WTC11 (cell line): ENCODE measurements at regions not wholly inside any gene's neighbourhood (a gene's known extent, or its start where the extent isn't known, plus 50 kb on each side); places are given as distances from the start of the nearest gene placed in this dataset.

ENCODE experiments used
- ATF3 ChIP-seq: sonication (generic); formaldehyde crosslinking; conservative IDR thresholded peaks from 2 replicates; pipeline ENCODE4 v1.8.1; 2022; ENCODE audit warnings: mild to moderate bottlenecking, missing genetic modification reagents
- CREM ChIP-seq: sonication (generic); formaldehyde crosslinking; IDR thresholded peaks from 2 replicates; pipeline ENCODE4 v1.8.1; 2022; ENCODE audit warnings: mild to moderate bottlenecking, missing genetic modification reagents, moderate library complexity
- CTCF ChIP-seq: fragments of 200-600 bp; IDR thresholded peaks from 2 replicates; pipeline ENCODE4 v1.8.0; 2022; ENCODE audit warnings: antibody characterized with exemption
- FOXK1 ChIP-seq: sonication (generic); formaldehyde crosslinking; IDR thresholded peaks from 2 replicates; pipeline ENCODE4 v1.8.0; 2022; ENCODE audit warnings: mild to moderate bottlenecking, moderate library complexity, missing genetic modification reagents
- NR3C1 ChIP-seq: sonication (generic); formaldehyde crosslinking; conservative IDR thresholded peaks from 2 replicates; pipeline ENCODE4 v1.8.1; 2023; ENCODE audit warnings: low read depth, mild to moderate bottlenecking, missing genetic modification reagents
- PRDM15 ChIP-seq: sonication (generic); formaldehyde crosslinking; IDR thresholded peaks from 2 replicates; pipeline ENCODE4 v1.8.0; 2022; ENCODE audit warnings: missing genetic modification reagents
- RELA ChIP-seq: sonication (generic); formaldehyde crosslinking; IDR thresholded peaks from 2 replicates; pipeline ENCODE4 v1.8.1; 2022; ENCODE audit warnings: missing genetic modification reagents, mild to moderate bottlenecking, borderline replicate concordance
- USF2 ChIP-seq: sonication (generic); formaldehyde crosslinking; IDR thresholded peaks from 2 replicates; pipeline ENCODE4 v1.8.1; 2023; ENCODE audit warnings: mild to moderate bottlenecking, missing genetic modification reagents, moderate library complexity
- ZNF512 ChIP-seq: sonication (generic); formaldehyde crosslinking; IDR thresholded peaks from 2 replicates; pipeline ENCODE4 v1.8.1; 2022; ENCODE audit warnings: missing genetic modification reagents, borderline replicate concordance

- TF ChIP-seq CTCF: no peak
- no peak for TF ChIP-seq FOXK1
- no peak for TF ChIP-seq USF2
- TF ChIP-seq NR3C1 (CRISPR knock-in tag): no peak
- no peak for TF ChIP-seq RELA (CRISPR knock-in tag)
- no peak for TF ChIP-seq CREM (CRISPR knock-in tag)
- no peak for TF ChIP-seq ZNF512 (CRISPR knock-in tag)
- TF ChIP-seq ATF3: no peak
- TF ChIP-seq PRDM15 (CRISPR knock-in tag): no peak
These were observed 265.9 kb upstream of the ZMIZ1 start for GRCh38 chr10:78802866-78803265.
